ENCODE measurements at regions not wholly inside any gene's neighbourhood (a gene's known extent, or its start where the extent isn't known, plus 50 kb on each side); places are given as distances from the start of the nearest gene placed in this dataset.

DNA sequence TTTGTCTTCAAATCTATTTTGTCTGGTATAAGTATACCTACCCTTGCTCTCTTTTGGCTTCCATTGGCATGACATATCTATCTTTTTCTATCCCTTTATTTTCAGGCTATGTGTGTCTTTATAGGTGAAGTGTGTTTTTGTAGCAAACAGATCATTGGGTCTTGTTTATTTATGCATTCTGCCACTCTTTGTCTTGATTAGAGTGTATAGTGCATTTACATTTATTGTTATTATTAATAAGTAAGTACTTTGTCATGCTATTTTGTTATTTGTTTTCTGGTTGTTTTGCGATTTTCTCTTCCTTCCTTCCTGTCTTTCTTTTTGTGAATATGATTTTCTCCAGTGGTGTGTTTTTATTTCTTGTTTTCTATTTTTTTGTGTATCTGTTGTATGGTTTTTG lies 188.6 kb downstream of the GLUD2 start:
- TF ChIP-seq, protein P1, sequence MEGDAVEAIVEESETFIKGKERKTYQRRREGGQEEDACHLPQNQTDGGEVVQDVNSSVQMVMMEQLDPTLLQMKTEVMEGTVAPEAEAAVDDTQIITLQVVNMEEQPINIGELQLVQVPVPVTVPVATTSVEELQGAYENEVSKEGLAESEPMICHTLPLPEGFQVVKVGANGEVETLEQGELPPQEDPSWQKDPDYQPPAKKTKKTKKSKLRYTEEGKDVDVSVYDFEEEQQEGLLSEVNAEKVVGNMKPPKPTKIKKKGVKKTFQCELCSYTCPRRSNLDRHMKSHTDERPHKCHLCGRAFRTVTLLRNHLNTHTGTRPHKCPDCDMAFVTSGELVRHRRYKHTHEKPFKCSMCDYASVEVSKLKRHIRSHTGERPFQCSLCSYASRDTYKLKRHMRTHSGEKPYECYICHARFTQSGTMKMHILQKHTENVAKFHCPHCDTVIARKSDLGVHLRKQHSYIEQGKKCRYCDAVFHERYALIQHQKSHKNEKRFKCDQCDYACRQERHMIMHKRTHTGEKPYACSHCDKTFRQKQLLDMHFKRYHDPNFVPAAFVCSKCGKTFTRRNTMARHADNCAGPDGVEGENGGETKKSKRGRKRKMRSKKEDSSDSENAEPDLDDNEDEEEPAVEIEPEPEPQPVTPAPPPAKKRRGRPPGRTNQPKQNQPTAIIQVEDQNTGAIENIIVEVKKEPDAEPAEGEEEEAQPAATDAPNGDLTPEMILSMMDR (IDR thresholded peaks at IDR 0.05), result no peak
- no peak for TF ChIP-seq POLR2A (IDR thresholded peaks at IDR 0.05)
